AG04449 (cell line): ENCODE measurements at regions not wholly inside any gene's neighbourhood (a gene's known extent, or its start where the extent isn't known, plus 50 kb on each side); places are given as distances from the start of the nearest gene placed in this dataset.

Source experiments
- CTCF ChIA-PET: fragments of 350-600 bp; formaldehyde crosslinking; extraction: SDS; loops from one replicate; lab custom pipeline; 2021; ENCODE audit warnings: antibody characterized with exemption; lab: Yijun Ruan, JAX
- POLR2A ChIA-PET: fragments of 400-600, 350-600 bp; formaldehyde crosslinking; extraction: SDS; loops from one replicate; lab custom pipeline; 2020; ENCODE audit warnings: antibody characterized with exemption, inconsistent platforms; lab: Yijun Ruan, JAX
- DNase-seq: peaks from one replicate; pipeline ENCODE4 v3.0.0-alpha.2; 2010; ENCODE audit warnings: low read depth, low spot score
- H3K4me3 ChIP-seq: 2 replicates; pipeline ENCODE4 v1.5.1; 2011; ENCODE audit warnings: low read depth, mild to moderate bottlenecking, control low read depth, low read length
- TF ChIP-seq, protein P1 (sequence below): IDR thresholded peaks from one replicate; pipeline ENCODE4 v1.5.1; 2011; ENCODE audit warnings: mild to moderate bottlenecking, moderate library complexity, low read length, control low read depth, inconsistent platforms; ENCODE audit not compliant: insufficient read depth; ENCODE audit errors: missing control alignments

DNA sequence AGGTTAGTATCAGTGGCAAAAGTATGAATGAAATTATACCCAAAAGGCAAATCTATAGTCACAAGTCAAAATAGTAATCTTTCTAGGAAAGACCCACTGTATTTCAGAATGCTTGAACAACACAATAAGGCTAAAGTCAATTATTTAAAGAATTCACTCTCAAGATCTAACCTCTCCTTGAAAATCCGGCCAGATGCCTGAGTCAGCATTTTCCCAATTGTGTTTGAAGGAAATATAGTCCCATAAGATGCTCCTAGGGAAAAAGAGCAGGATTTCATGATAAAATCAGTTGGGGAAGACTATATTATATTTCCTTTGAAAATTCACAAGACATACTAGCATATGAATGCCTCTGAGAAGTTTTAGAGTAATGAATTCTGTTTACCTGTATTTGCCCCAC lies 1075.0 kb downstream of the GRM8 start:
- ChIA-PET CTCF (no interaction called here), POLR2A (no interaction called here)
- DNase-seq, result no peak
- TF ChIP-seq, protein P1, sequence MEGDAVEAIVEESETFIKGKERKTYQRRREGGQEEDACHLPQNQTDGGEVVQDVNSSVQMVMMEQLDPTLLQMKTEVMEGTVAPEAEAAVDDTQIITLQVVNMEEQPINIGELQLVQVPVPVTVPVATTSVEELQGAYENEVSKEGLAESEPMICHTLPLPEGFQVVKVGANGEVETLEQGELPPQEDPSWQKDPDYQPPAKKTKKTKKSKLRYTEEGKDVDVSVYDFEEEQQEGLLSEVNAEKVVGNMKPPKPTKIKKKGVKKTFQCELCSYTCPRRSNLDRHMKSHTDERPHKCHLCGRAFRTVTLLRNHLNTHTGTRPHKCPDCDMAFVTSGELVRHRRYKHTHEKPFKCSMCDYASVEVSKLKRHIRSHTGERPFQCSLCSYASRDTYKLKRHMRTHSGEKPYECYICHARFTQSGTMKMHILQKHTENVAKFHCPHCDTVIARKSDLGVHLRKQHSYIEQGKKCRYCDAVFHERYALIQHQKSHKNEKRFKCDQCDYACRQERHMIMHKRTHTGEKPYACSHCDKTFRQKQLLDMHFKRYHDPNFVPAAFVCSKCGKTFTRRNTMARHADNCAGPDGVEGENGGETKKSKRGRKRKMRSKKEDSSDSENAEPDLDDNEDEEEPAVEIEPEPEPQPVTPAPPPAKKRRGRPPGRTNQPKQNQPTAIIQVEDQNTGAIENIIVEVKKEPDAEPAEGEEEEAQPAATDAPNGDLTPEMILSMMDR, result no peak
- H3K4me3 ChIP-seq, result no peak overlapping the region

DNA sequence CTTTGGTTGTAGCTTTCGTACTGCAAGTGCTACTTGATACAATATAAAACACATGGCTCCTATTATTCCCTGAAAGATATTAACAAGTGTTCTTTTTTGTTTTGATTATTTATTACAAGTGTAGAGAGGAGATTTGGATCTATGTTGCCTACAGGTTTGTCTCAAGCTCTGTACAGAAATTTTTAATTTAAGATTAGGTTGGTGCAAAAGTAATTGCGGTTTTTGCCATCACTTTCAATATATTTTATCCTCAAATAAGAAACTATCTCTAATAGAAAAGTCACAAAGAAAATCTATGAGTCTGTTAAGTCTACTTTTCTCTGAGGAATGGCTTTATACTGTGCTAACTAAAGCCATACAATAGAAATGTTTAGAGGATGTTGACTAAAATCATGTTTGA lies 1086.1 kb downstream of the GRM8 start:
- no peak for DNase-seq
- POLR2A ChIA-PET, result no interaction called here
- no peak overlapping the region for H3K4me3 ChIP-seq
- TF ChIP-seq, protein P1, result no peak
- CTCF ChIA-PET, result no interaction called here

DNA sequence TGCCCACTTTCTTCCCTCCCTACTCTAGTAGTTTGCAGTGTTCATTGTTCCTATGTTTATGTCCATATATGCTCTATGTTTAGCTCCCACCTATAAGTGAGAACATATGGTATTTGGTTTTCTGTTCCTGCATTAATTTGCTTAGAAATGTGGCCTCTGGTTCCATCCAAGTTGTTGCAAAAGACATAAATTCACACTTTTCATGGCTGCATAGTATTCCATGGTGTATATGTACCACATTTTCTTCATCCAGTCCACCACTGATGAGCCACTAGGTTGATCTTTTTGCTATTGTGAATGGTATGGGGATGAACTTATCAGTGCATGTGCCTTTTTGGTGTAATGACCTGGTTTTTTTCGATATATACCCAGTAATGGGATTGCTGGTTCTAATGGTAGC lies 1089.1 kb downstream of the GRM8 start:
- POLR2A ChIA-PET, result no interaction called here
- no peak overlapping the region for H3K4me3 ChIP-seq
- CTCF ChIA-PET, result no interaction called here
- DNase-seq, result no peak
- TF ChIP-seq, protein P1, result no peak

DNA sequence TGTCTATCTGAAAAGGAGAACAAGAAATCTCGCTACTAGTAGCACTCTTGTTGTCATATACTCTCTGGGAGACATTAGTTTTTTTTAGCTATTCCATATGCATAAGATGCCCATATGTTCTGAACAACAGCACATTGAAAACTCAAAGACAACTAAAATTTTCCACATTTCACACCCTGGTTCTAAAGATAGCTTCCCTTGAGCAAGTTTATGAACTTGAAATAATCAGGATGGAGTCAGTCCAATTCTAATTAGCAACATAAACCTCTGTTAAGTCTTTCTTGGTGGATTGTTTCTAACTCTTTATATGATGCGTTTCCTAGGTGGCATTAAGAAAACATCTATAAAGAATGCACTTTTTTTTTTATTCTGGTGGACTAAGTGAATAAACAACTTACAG lies 1095.3 kb downstream of the GRM8 start:
- no peak overlapping the region for H3K4me3 ChIP-seq
- no peak for DNase-seq
- ChIA-PET POLR2A (no interaction called here), CTCF (no interaction called here)
- TF ChIP-seq, protein P1, result no peak

DNA sequence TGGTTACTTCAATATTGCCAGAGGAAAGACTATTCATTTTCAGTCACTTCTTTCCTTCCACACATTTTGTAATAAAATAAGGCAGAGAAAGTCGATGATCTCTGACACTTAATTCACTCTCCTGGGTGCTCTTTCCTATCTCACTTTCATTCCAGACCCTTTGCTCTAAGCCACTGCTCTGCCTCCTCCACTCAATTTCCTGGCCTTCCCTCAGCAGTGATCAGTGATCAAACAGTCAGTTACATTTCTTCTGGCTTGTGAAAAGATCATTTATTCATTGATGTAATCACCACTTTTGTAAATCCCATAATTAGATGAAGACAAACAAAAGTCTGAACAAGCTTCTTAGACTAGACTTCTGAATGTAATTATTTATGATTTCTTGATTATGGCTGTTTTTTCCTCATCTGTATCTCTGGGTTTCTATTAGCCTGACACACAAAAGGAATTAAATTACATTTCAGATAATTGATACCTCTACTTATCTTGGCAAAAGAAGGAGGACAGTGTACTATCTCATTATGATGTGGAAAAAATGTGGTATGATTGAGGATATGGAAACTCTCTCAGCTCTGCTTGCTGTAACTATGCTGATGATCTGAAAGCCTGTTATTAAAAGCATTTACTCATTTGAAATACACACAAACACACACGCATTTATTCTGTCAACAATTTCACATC lies 1102.3 kb downstream of the GRM8 start:
- ChIA-PET CTCF (no interaction called here), POLR2A (no interaction called here)
- no peak overlapping the region for H3K4me3 ChIP-seq
- TF ChIP-seq, protein P1, result no peak
- DNase-seq, result no peak

DNA sequence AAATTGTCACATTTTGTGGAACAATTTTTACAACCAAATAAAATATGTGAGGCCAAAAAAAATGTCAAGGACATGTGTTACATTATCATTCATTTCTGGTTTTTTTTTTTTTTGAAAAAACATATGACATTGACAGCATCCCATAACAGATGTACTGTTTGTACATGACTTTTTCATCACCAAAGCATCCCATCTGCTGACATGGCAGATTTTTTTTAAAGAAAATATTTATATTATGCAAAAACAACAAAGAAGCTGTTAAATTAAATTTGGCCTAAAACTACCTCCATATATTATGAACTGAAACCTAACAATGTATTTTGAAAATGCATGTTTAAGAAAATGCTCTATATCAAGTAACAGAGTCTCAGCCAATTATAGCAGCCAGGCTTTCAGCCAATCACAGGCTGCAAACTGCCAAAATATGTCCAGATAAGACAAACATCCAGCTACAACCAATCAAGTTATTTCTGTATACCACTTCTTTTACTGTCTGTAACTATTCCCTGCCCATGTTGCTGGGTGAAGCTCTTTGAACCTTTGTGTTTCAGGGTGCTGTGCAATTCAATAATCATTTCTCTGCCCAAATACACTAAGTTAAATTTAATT lies 1111.8 kb downstream of the GRM8 start:
- CTCF ChIA-PET, result no interaction called here
- TF ChIP-seq, protein P1, result no peak
- no peak for DNase-seq
- POLR2A ChIA-PET, result no interaction called here
- H3K4me3 ChIP-seq, result no peak overlapping the region
